Keratinocyte (primary cell): ENCODE measurements at regions not wholly inside any gene's neighbourhood (a gene's known extent, or its start where the extent isn't known, plus 50 kb on each side); places are given as distances from the start of the nearest gene placed in this dataset.

ENCODE experiments used
- DNase-seq: peaks from one replicate; pipeline ENCODE4 v3.0.0-alpha.2; 2011; ENCODE audit warnings: low read depth, missing footprints, low spot score
- FAIRE-seq: peaks from 2 replicates; lab custom pipeline; 2011; peaks lifted over from hg19 to GRCh38; lab: Jason Lieb, UNC
- H2AFZ ChIP-seq: 2 replicates; pipeline ENCODE4 v1.6.0; 2012; ENCODE audit warnings: low read length, control low read depth, inconsistent platforms; ENCODE audit not compliant: control insufficient read depth
- H3K27ac ChIP-seq: 2 replicates; pipeline ENCODE4 v1.5.1; 2011; ENCODE audit warnings: low read length; ENCODE audit not compliant: control insufficient read depth, insufficient read depth
- H3K27me3 ChIP-seq: 3 replicates; pipeline ENCODE4 v1.6.0; 2011; ENCODE audit warnings: low read length; ENCODE audit not compliant: control insufficient read depth, insufficient read depth; ENCODE audit errors: extremely low read depth
- H3K36me3 ChIP-seq, 2 experiments: 2 replicates in 1 of 2; 3 replicates in 1 of 2; pipeline ENCODE4 v1.5.1; 2011; ENCODE audit warnings: low read length in 2 of 2, mild to moderate bottlenecking in 1 of 2; ENCODE audit not compliant: control insufficient read depth in 2 of 2, insufficient read depth in 2 of 2; ENCODE audit errors: extremely low read depth in 1 of 2
- H3K4me1 ChIP-seq: 3 replicates; pipeline ENCODE4 v1.5.1; 2011; ENCODE audit warnings: low read length; ENCODE audit not compliant: control insufficient read depth, insufficient read depth; ENCODE audit errors: extremely low read depth
- H3K4me2 ChIP-seq: 3 replicates; pipeline ENCODE4 v1.6.0; 2011; ENCODE audit warnings: low read depth, low read length; ENCODE audit not compliant: control insufficient read depth, insufficient read depth; ENCODE audit errors: extremely low read depth
- H3K4me3 ChIP-seq, 3 experiments: fragments of 200-600 bp in 1 of 3; sonication (generic) in 1 of 3; 2 replicates in 2 of 3; 3 replicates in 1 of 3; pipeline ENCODE4 v1.5.1; 2011 to 2016; ENCODE audit warnings: low read length in 3 of 3, mild to moderate bottlenecking in 3 of 3, control low read depth in 2 of 3, inconsistent platforms in 1 of 3, low read depth in 1 of 3, mixed read lengths in 1 of 3, mixed run types in 1 of 3, moderate library complexity in 1 of 3; ENCODE audit not compliant: control insufficient read depth in 2 of 3, insufficient read depth in 2 of 3; ENCODE audit errors: extremely low read depth in 1 of 3
- H3K79me2 ChIP-seq: 2 replicates; pipeline ENCODE4 v1.6.0; 2012; ENCODE audit warnings: low read length; ENCODE audit not compliant: control insufficient read depth, insufficient read depth
- H3K9ac ChIP-seq: 3 replicates; pipeline ENCODE4 v1.6.0; 2011; ENCODE audit warnings: low read length; ENCODE audit not compliant: control insufficient read depth, insufficient read depth; ENCODE audit errors: extremely low read depth
- H3K9me1 ChIP-seq: 3 replicates; pipeline ENCODE4 v1.6.0; 2011; ENCODE audit warnings: low read length; ENCODE audit not compliant: control insufficient read depth, insufficient read depth; ENCODE audit errors: extremely low read depth
- H3K9me3 ChIP-seq: 2 replicates; pipeline ENCODE4 v1.5.1; 2012; ENCODE audit warnings: low read depth, low read length; ENCODE audit not compliant: control insufficient read depth
- H4K20me1 ChIP-seq: 3 replicates; pipeline ENCODE4 v1.6.0; 2011; ENCODE audit warnings: low read length; ENCODE audit not compliant: control insufficient read depth, insufficient read depth; ENCODE audit errors: extremely low read depth
- EZH2 ChIP-seq: IDR thresholded peaks from one replicate; pipeline ENCODE4 v1.6.1; 2012; ENCODE audit warnings: inconsistent platforms, mild to moderate bottlenecking, low read length, moderate library complexity
- dilution Hi-C: fragments of 300-500 bp; cut with MboI; formaldehyde crosslinking; loops from one replicate; pipeline ENCODE4 v1.7.0; 2020; ENCODE audit warnings: low sequenced_read_pairs; ENCODE audit not compliant: extremely low pct_ligation_motif_present
- TF ChIP-seq, protein P1 (sequence below), 3 experiments: IDR thresholded peaks in 1 of 3; conservative IDR thresholded peaks in 1 of 3; optimal IDR thresholded peaks in 1 of 3; 2 replicates in 2 of 3; 3 replicates in 1 of 3; pipeline versions ENCODE3 to v1.5.1; 2011; ENCODE audit warnings: low read length in 3 of 3, mild to moderate bottlenecking in 3 of 3, moderate library complexity in 2 of 3, control low read depth in 1 of 3, inconsistent platforms in 1 of 3; ENCODE audit not compliant: insufficient read depth in 2 of 3; ENCODE audit errors: extremely low read depth in 1 of 3

DNA sequence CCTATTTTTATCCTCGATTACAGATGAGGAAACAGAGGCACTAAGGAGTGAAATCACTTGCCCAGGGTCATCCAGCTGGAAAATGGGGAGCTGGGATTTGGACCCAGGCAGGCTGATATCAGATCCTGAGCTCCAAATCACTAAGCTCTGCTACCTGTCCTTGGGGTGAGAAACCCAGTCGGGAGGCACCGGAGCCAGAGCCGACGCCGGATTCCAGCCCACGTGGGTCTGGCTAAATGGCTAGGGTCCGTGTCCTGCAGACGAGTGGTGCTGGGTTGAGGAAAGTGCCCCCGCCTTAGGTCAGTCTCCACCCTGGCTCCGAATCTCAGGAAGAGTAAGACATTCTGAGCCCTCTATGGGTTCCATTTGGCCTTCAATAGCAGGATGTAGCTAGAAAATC is 61.3 kb upstream of the GGTA1 start:
- Histone ChIP-seq H3K4me3 (no peak overlapping the region), H3K4me1 (peaks cover 7% of the 10 kb centered on the region)

DNA sequence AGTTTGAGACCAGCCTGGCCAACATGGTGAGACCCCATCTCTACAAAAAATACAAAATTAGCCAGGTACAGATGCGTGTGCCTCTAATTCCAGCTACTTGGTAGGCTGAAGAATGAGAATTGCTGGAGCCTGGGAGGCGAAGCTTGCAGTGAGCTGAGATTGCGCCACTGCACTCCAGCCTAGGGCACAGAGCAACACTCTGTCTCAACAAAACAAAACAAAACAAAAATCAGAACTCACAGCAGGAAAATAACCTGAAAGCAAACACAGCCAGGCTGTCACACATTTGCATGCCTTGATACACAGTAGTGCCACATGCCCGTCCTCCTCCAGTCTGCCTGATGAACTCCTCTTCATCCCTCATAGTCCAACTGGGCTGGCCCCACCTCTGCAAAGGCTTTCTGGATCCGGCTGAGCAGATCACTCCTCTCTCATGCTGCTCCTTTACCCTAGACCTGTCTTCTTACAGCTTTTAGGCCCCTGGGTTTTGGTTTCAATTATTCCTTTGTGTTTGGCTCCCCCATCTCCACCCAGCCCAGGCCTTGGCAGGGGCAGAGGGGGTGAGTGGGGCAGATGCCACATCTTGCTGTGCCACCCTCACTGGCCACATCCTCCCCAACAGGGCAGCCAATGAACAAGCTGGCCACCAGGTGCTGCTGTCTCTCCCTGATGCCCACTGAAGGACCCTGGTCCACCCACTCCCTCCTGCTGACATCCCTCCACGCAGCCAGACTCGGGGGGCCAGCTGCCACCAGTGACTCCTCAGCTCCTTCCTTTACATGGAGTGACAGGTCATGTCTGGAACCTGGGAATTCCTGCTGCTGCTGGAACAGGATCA is 62.0 kb upstream of the GGTA1 start:
- no peaks in the 10 kb centered on the region for H3K79me2 ChIP-seq
- no peaks in the 10 kb centered on the region for H3K36me3 ChIP-seq
- no peak for TF ChIP-seq EZH2
- TF ChIP-seq, protein P1, sequence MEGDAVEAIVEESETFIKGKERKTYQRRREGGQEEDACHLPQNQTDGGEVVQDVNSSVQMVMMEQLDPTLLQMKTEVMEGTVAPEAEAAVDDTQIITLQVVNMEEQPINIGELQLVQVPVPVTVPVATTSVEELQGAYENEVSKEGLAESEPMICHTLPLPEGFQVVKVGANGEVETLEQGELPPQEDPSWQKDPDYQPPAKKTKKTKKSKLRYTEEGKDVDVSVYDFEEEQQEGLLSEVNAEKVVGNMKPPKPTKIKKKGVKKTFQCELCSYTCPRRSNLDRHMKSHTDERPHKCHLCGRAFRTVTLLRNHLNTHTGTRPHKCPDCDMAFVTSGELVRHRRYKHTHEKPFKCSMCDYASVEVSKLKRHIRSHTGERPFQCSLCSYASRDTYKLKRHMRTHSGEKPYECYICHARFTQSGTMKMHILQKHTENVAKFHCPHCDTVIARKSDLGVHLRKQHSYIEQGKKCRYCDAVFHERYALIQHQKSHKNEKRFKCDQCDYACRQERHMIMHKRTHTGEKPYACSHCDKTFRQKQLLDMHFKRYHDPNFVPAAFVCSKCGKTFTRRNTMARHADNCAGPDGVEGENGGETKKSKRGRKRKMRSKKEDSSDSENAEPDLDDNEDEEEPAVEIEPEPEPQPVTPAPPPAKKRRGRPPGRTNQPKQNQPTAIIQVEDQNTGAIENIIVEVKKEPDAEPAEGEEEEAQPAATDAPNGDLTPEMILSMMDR (optimal IDR thresholded peaks at IDR 0.05 in 1 of 3, IDR thresholded peaks at IDR 0.05 in 1 of 3, conservative IDR thresholded peaks at IDR 0.05 in 1 of 3; ENCODE audit: extremely low read depth in 1 of 3, insufficient read depth in 2 of 3, low read length in 3 of 3): peak in 2 of 3 experiments; percentile 38 to 53
- H2AFZ ChIP-seq: peak overlapping the region; percentile 26
- FAIRE-seq (no peak), DNase-seq (no peak)
- no peaks in the 10 kb centered on the region for H3K9me3 ChIP-seq
- peaks cover 7% of the 10 kb centered on the region for H3K4me1 ChIP-seq
- dilution Hi-C loops: no loop called here
- no peak overlapping the region for H3K27ac ChIP-seq
- no peak overlapping the region for H3K4me2 ChIP-seq
- H3K9me1 ChIP-seq: no peaks in the 10 kb centered on the region
- no peak overlapping the region for H3K9ac ChIP-seq
- H3K27me3 ChIP-seq: peaks cover 3% of the 10 kb centered on the region
- H4K20me1 ChIP-seq: no peaks in the 10 kb centered on the region
- H3K4me3 ChIP-seq: no peak overlapping the region

More for the DNA sequence above, 61.3 kb upstream of the GGTA1 start:
- Histone ChIP-seq H2AFZ (no peak overlapping the region), H3K9ac (no peak overlapping the region), H3K27ac (no peak overlapping the region), H3K79me2 (no peaks in the 10 kb centered on the region), H4K20me1 (no peaks in the 10 kb centered on the region), H3K36me3 (no peaks in the 10 kb centered on the region), H3K9me3 (no peaks in the 10 kb centered on the region), H3K9me1 (no peaks in the 10 kb centered on the region), H3K27me3 (peaks cover 3% of the 10 kb centered on the region), H3K4me2 (no peak overlapping the region)
- DNase-seq: no peak
- dilution Hi-C loops: no loop called here
- no peak for FAIRE-seq
- no peak for TF ChIP-seq EZH2
- TF ChIP-seq, protein P1 (optimal IDR thresholded peaks at IDR 0.05 in 1 of 3, IDR thresholded peaks at IDR 0.05 in 1 of 3, conservative IDR thresholded peaks at IDR 0.05 in 1 of 3; ENCODE audit: extremely low read depth in 1 of 3, insufficient read depth in 2 of 3, low read length in 3 of 3): no peak
